CD14-positive monocyte (primary cell): ENCODE measurements at regions not wholly inside any gene's neighbourhood (a gene's known extent, or its start where the extent isn't known, plus 50 kb on each side); places are given as distances from the start of the nearest gene placed in this dataset.

ENCODE experiments used
- DNase-seq, 3 donors: peaks; one replicate each; pipeline ENCODE4 v3.0.0-alpha.2; 2011 to 2022
- H2AFZ ChIP-seq: 2 replicates; pipeline ENCODE4 v1.6.0; 2012; ENCODE audit warnings: mild to moderate bottlenecking, low read depth, low read length, inconsistent platforms; ENCODE audit not compliant: insufficient read depth, poor library complexity, severe bottlenecking
- H3K27ac ChIP-seq, 2 donors: 1 replicate in 1 of 2; 2 replicates in 1 of 2; pipeline ENCODE4 v1.5.1; 2012 to 2013; ENCODE audit warnings: low read length in 2 of 2, control low read depth in 1 of 2, inconsistent platforms in 1 of 2, low read depth in 1 of 2, mild to moderate bottlenecking in 1 of 2
- H3K27me3 ChIP-seq, 2 donors: one replicate each; pipeline versions ENCODE4 v1.6.0 to v1.6.1; 2011 to 2013; ENCODE audit warnings: low read length in 2 of 2; ENCODE audit not compliant: control insufficient read depth in 2 of 2, insufficient read depth in 2 of 2
- H3K36me3 ChIP-seq, 2 donors: replicated peaks in 1 of 2; 1 replicate in 1 of 2; 2 replicates in 1 of 2; pipeline versions ENCODE4 v1.5.1 to v1.6.1; 2012 to 2013; ENCODE audit warnings: low read length in 2 of 2, control low read depth in 1 of 2, inconsistent platforms in 1 of 2, mild to moderate bottlenecking in 1 of 2; ENCODE audit not compliant: insufficient read depth in 2 of 2, control insufficient read depth in 1 of 2
- H3K4me1 ChIP-seq, 2 donors: 1 replicate in 1 of 2; 2 replicates in 1 of 2; pipeline versions ENCODE4 v1.5.1 to v1.6.1; 2012 to 2013; ENCODE audit warnings: low read length in 2 of 2, control low read depth in 1 of 2, inconsistent platforms in 1 of 2, mild to moderate bottlenecking in 1 of 2, moderate library complexity in 1 of 2; ENCODE audit not compliant: insufficient read depth in 2 of 2, control insufficient read depth in 1 of 2
- H3K4me2 ChIP-seq: replicated peaks from 2 replicates; pipeline ENCODE3; 2012; ENCODE audit warnings: low read length, moderate library complexity, mild to moderate bottlenecking; ENCODE audit not compliant: poor library complexity, severe bottlenecking; ENCODE audit errors: extremely low read depth
- H3K4me3 ChIP-seq, 3 experiments: fragments of 200-600 bp in 1 of 3; sonication (generic) in 1 of 3; replicated peaks in 1 of 3; 1 replicate in 2 of 3; 2 replicates in 1 of 3; pipeline ENCODE4 v1.5.1; 2011 to 2013; ENCODE audit warnings: low read length in 3 of 3, mild to moderate bottlenecking in 3 of 3, control low read depth in 2 of 3, low read depth in 2 of 3, inconsistent platforms in 1 of 3, moderate library complexity in 1 of 3
- H3K79me2 ChIP-seq: 2 replicates; pipeline ENCODE4 v1.6.0; 2012; ENCODE audit warnings: mild to moderate bottlenecking, control low read depth, inconsistent platforms, low read length, moderate library complexity; ENCODE audit not compliant: insufficient read depth
- H3K9ac ChIP-seq: 2 replicates; pipeline ENCODE4 v1.6.0; 2017; ENCODE audit warnings: low read length, mild to moderate bottlenecking; ENCODE audit not compliant: insufficient read depth, poor library complexity, severe bottlenecking
- H3K9me3 ChIP-seq, 2 donors: replicated peaks in 1 of 2; 1 replicate in 1 of 2; 2 replicates in 1 of 2; pipeline versions ENCODE4 v1.5.1 to v1.6.1; 2012 to 2013; ENCODE audit warnings: low read length in 2 of 2, control low read depth in 1 of 2; ENCODE audit not compliant: control insufficient read depth in 1 of 2, insufficient read depth in 1 of 2
- H4K20me1 ChIP-seq: 2 replicates; pipeline ENCODE4 v1.6.0; 2012; ENCODE audit warnings: mild to moderate bottlenecking, low read length, control low read depth, moderate library complexity; ENCODE audit not compliant: insufficient read depth
- H3K27ac Mint-ChIP-seq, 7 donors: one replicate each; pipeline ENCODE4 v1.8.0; 2020; ENCODE audit warnings: mild to moderate bottlenecking in 7 of 7, mixed read lengths in 7 of 7, moderate library complexity in 6 of 7, inconsistent platforms in 2 of 7
- H3K27me3 Mint-ChIP-seq, 3 donors: one replicate each; pipeline ENCODE4 v1.8.0; 2021 to 2022; ENCODE audit warnings: low read depth in 3 of 3, mild to moderate bottlenecking in 3 of 3, mixed read lengths in 3 of 3, moderate library complexity in 3 of 3, inconsistent platforms in 1 of 3
- H3K36me3 Mint-ChIP-seq, 2 donors: one replicate each; pipeline ENCODE4 v1.8.0; 2020; ENCODE audit warnings: mixed read lengths in 2 of 2, inconsistent platforms in 1 of 2, mild to moderate bottlenecking in 1 of 2
- H3K4me1 Mint-ChIP-seq: one replicate; pipeline ENCODE4 v1.8.0; 2020; ENCODE audit warnings: mild to moderate bottlenecking, mixed read lengths
- H3K4me3 Mint-ChIP-seq, 2 donors: one replicate each; pipeline ENCODE4 v1.8.0; 2020; ENCODE audit warnings: mild to moderate bottlenecking in 2 of 2, mixed read lengths in 2 of 2, moderate library complexity in 1 of 2
- H3K9me3 Mint-ChIP-seq, 7 donors: one replicate each; pipeline ENCODE4 v1.8.0; 2020 to 2022; ENCODE audit warnings: mixed read lengths in 7 of 7, mild to moderate bottlenecking in 6 of 7, moderate library complexity in 6 of 7, inconsistent platforms in 2 of 7
- CTCF ChIP-seq: fragments of 200-600 bp; IDR thresholded peaks from one replicate; pipeline ENCODE4 v1.8.0; 2022; ENCODE audit warnings: antibody characterized with exemption, mild to moderate bottlenecking
- WGBS: methylation state at CpG from one replicate; pipeline ENCODE4 v1.1.5; 2013; ENCODE audit warnings: missing lambda C conversion rate; ENCODE audit not compliant: insufficient coverage; 5-methylcytosine and 5-hydroxymethylcytosine counted together
- intact Hi-C, 2 donors: fragments of 100-400 bp; cut with micrococcal nuclease; formaldehyde crosslinking; loops; one replicate each; pipeline versions ENCODE4 v1.15.0 to v1.15.1; 2023

GRCh38 chr6:164286011-164286410, 871.5 kb downstream of the QKI start:
- H3K4me3 Mint-ChIP-seq, result no peak overlapping the region
- Histone ChIP-seq H4K20me1 (no peaks in the 10 kb centered on the region), H3K4me3 (no peak overlapping the region), H3K27me3 (no peaks in the 10 kb centered on the region), H3K9me3 (peaks cover 21 to 27% of the 10 kb centered on the region in 2 donors), H3K9ac (no peak overlapping the region), H3K27ac (no peak overlapping the region), H3K79me2 (no peaks in the 10 kb centered on the region), H2AFZ (no peak overlapping the region), H3K36me3 (no peaks in the 10 kb centered on the region), H3K4me1 (no peaks in the 10 kb centered on the region), H3K4me2 (no peak overlapping the region)
- peaks cover 6 to 34% (median 16%) of the 10 kb centered on the region in 7 donors for H3K9me3 Mint-ChIP-seq
- intact Hi-C loops, result no loop called here
- H3K27me3 Mint-ChIP-seq, result peaks cover 0 to 2% (median 0%) of the 10 kb centered on the region in 3 donors
- H3K36me3 Mint-ChIP-seq, result no peaks in the 10 kb centered on the region
- no peaks in the 10 kb centered on the region for H3K4me1 Mint-ChIP-seq
- no CpG with 5 or more reads among the region's 3 CpGs for WGBS
- no peak for DNase-seq
- TF ChIP-seq CTCF, result no peak
- no peak overlapping the region for H3K27ac Mint-ChIP-seq

GRCh38 chr6:164283574-164283973, 869.1 kb downstream of the QKI start:
- Histone ChIP-seq H3K27ac (no peak overlapping the region), H2AFZ (no peak overlapping the region), H3K9me3 (peaks cover 17 to 32% of the 10 kb centered on the region in 2 donors), H3K36me3 (no peaks in the 10 kb centered on the region), H3K4me1 (no peaks in the 10 kb centered on the region), H3K4me2 (no peak overlapping the region), H3K27me3 (no peaks in the 10 kb centered on the region), H3K9ac (no peak overlapping the region), H3K4me3 (no peak overlapping the region), H4K20me1 (no peaks in the 10 kb centered on the region), H3K79me2 (no peaks in the 10 kb centered on the region)
- 95% methylated on average over 4 of the region's 5 CpGs for WGBS
- H3K4me1 Mint-ChIP-seq, result no peaks in the 10 kb centered on the region
- no peak for TF ChIP-seq CTCF
- peaks cover 0 to 30% (median 14%) of the 10 kb centered on the region in 7 donors for H3K9me3 Mint-ChIP-seq
- H3K27me3 Mint-ChIP-seq, result no peaks in the 10 kb centered on the region
- H3K4me3 Mint-ChIP-seq, result no peak overlapping the region
- no peak overlapping the region for H3K27ac Mint-ChIP-seq
- H3K36me3 Mint-ChIP-seq, result no peaks in the 10 kb centered on the region
- intact Hi-C loops, result no loop called here
- no peak for DNase-seq
